ENCODE measurements at regions not wholly inside any gene's neighbourhood (a gene's known extent, or its start where the extent isn't known, plus 50 kb on each side); places are given as distances from the start of the nearest gene placed in this dataset.

DNA sequence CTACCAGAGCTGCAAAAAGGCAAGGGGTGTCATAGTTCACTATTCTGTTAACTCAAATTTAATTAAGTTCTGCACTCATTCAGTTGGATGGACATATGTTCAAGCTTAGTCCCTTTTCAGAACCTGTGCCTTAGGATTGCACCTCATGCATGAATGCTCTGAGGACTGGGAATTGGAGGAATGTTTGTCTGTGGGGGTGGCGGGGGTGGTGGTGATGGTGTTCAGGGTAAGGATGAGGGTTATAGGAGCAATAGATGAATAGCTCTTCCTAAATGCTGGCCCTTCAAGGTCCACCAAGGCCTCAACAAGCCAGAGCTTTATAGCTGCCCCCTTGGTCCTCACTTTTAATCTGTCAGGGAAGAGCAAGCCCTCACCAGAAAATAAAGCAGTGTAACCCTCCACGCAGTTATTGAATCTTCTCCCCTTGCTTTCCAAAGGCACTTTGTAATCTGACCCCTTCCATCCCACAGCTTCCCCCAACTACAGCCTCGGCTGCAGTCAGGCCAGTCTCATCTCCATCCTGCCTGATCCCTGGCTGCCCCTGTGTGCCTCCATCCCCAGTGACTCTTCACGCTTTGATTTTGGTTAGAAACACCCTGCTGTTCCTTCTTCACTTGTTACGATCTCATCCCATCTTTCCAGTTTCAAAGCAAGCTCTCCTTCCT lies 221.6 kb upstream of the LMCD1 start:
- Histone ChIP-seq H4K8ac (ENCODE audit: low read depth, low read length) (no peak overlapping the region), H3K4me1 (ENCODE audit: control insufficient read depth in 1 of 2, insufficient read depth in 2 of 2, low read length in 2 of 2) (no peaks in the 10 kb centered on the region), H4K91ac (ENCODE audit: low read depth, low read length) (no peak overlapping the region), H3K4ac (ENCODE audit: low read depth, low read length) (no peak overlapping the region), H3K9ac (ENCODE audit: low read length) (no peak overlapping the region), H4K12ac (ENCODE audit: low read depth, low read length) (no peak overlapping the region), H3K14ac (ENCODE audit: low read length) (no peak overlapping the region), H3K23ac (ENCODE audit: low read length) (no peak overlapping the region), H2BK12ac (ENCODE audit: low read length) (no peak overlapping the region), H2AK5ac (ENCODE audit: low read length) (no peak overlapping the region), H3K4me2 (ENCODE audit: low read length) (no peak overlapping the region), H3K79me2 (ENCODE audit: control insufficient read depth, insufficient read depth, low read length, poor library complexity) (no peaks in the 10 kb centered on the region), H3K79me1 (ENCODE audit: low read length) (no peaks in the 10 kb centered on the region), H2AFZ (ENCODE audit: insufficient read depth, low read length, poor library complexity) (no peak overlapping the region), H3K4me3 (ENCODE audit: low read depth, low read length) (no peak overlapping the region), H2BK5ac (ENCODE audit: low read depth, low read length, poor library complexity) (no peak overlapping the region), H3K36me3 (ENCODE audit: control insufficient read depth in 1 of 2, insufficient read depth in 2 of 2, low read length in 2 of 2) (no peaks in the 10 kb centered on the region), H2BK120ac (ENCODE audit: insufficient read depth, low read length, poor library complexity) (no peak overlapping the region), H3K18ac (ENCODE audit: low read length) (no peak overlapping the region), H3K9me3 (ENCODE audit: insufficient read depth, low read depth, low read length) (no peaks in the 10 kb centered on the region), H3K27ac (ENCODE audit: low read depth, low read length) (no peak overlapping the region), H3K27me3 (ENCODE audit: insufficient read depth, low read length) (no peaks in the 10 kb centered on the region)
- no peak for DNase-seq
- no CpG with 5 or more reads among the region's 5 CpGs for WGBS (ENCODE audit: extremely low coverage, insufficient coverage, insufficient read length)

DNA sequence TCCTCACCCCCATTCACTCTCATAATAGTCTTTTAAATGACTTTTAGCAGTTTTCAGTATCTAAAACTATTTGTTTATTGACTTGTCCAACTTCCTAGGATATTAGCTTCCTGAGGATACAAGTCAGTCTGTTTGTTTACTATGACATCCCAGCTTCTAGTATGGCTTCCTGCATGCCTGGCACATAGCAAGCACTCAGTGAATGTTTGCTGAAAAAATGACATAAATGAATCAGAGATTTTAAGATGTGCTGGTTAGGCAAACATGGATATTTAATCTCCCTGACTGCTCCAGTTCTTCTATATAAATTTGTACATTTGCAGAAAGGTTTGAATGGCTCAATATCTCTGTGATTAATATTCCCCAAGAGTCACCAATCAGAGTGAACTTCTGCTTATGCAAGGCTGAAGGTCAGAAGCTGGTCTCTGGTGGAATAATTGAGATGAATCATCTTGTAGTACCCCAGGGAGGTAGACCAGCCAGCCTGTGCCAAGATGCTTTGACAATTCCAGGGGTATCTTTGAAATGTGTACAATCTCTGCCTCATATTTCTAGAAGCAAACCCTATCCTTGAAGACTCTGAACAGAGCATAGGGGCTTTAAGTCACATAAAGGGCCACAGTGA lies 219.0 kb upstream of the LMCD1 start:
- H2BK120ac ChIP-seq (ENCODE audit: insufficient read depth, low read length, poor library complexity), result no peak overlapping the region
- no peak overlapping the region for H3K14ac ChIP-seq (ENCODE audit: low read length)
- DNase-seq, result peak in 1 of 2 donors; percentile 57
- H4K91ac ChIP-seq (ENCODE audit: low read depth, low read length), result no peak overlapping the region
- H3K18ac ChIP-seq (ENCODE audit: low read length), result no peak overlapping the region
- H2AFZ ChIP-seq (ENCODE audit: insufficient read depth, low read length, poor library complexity), result no peak overlapping the region
- H3K36me3 ChIP-seq (ENCODE audit: control insufficient read depth in 1 of 2, insufficient read depth in 2 of 2, low read length in 2 of 2), result no peaks in the 10 kb centered on the region
- no peak overlapping the region for H2AK5ac ChIP-seq (ENCODE audit: low read length)
- H3K4me2 ChIP-seq (ENCODE audit: low read length), result no peak overlapping the region
- no peaks in the 10 kb centered on the region for H3K9me3 ChIP-seq (ENCODE audit: insufficient read depth, low read depth, low read length)
- H3K4ac ChIP-seq (ENCODE audit: low read depth, low read length), result no peak overlapping the region
- H4K12ac ChIP-seq (ENCODE audit: low read depth, low read length), result no peak overlapping the region
- no peaks in the 10 kb centered on the region for H3K79me2 ChIP-seq (ENCODE audit: control insufficient read depth, insufficient read depth, low read length, poor library complexity)
- no peak overlapping the region for H3K9ac ChIP-seq (ENCODE audit: low read length)
- no peak overlapping the region for H2BK12ac ChIP-seq (ENCODE audit: low read length)
- no peak overlapping the region for H4K8ac ChIP-seq (ENCODE audit: low read depth, low read length)
- no peak overlapping the region for H3K27ac ChIP-seq (ENCODE audit: low read depth, low read length)
- H3K4me3 ChIP-seq (ENCODE audit: low read depth, low read length), result no peak overlapping the region
- H3K4me1 ChIP-seq (ENCODE audit: control insufficient read depth in 1 of 2, insufficient read depth in 2 of 2, low read length in 2 of 2), result no peaks in the 10 kb centered on the region
- no peaks in the 10 kb centered on the region for H3K79me1 ChIP-seq (ENCODE audit: low read length)
- no peak overlapping the region for H2BK5ac ChIP-seq (ENCODE audit: low read depth, low read length, poor library complexity)
- no peaks in the 10 kb centered on the region for H3K27me3 ChIP-seq (ENCODE audit: insufficient read depth, low read length)
- no peak overlapping the region for H3K23ac ChIP-seq (ENCODE audit: low read length)

DNA sequence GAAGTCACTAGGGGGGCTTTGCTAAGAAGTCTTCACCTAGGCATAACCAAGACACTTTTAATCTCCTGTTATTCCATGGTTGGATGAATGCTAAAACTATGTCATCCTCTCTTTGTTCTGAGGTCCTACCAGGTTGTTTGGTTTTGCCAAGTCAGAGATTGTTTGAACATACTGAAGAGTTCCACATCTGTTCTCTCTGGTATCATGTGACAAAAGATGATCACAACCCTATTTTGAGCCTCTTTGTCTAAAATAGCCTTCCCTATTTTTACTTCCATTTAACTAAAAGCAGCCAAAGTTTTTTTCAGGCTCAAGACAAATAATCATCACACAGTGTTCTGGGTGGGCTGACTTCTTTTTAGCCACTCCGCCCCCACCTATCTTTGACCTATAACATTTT lies 218.4 kb upstream of the LMCD1 start:
- Histone ChIP-seq H3K4ac (ENCODE audit: low read depth, low read length) (no peak overlapping the region), H2BK12ac (ENCODE audit: low read length) (no peak overlapping the region), H2AFZ (ENCODE audit: insufficient read depth, low read length, poor library complexity) (no peak overlapping the region), H3K9ac (ENCODE audit: low read length) (no peak overlapping the region), H3K79me2 (ENCODE audit: control insufficient read depth, insufficient read depth, low read length, poor library complexity) (no peaks in the 10 kb centered on the region), H3K4me3 (ENCODE audit: low read depth, low read length) (no peak overlapping the region), H4K91ac (ENCODE audit: low read depth, low read length) (no peak overlapping the region), H3K14ac (ENCODE audit: low read length) (no peak overlapping the region), H3K27me3 (ENCODE audit: insufficient read depth, low read length) (no peaks in the 10 kb centered on the region), H2AK5ac (ENCODE audit: low read length) (no peak overlapping the region), H3K27ac (ENCODE audit: low read depth, low read length) (no peak overlapping the region), H3K4me1 (ENCODE audit: control insufficient read depth in 1 of 2, insufficient read depth in 2 of 2, low read length in 2 of 2) (no peaks in the 10 kb centered on the region), H3K79me1 (ENCODE audit: low read length) (no peaks in the 10 kb centered on the region), H3K36me3 (ENCODE audit: control insufficient read depth in 1 of 2, insufficient read depth in 2 of 2, low read length in 2 of 2) (no peaks in the 10 kb centered on the region), H3K9me3 (ENCODE audit: insufficient read depth, low read depth, low read length) (no peaks in the 10 kb centered on the region), H2BK5ac (ENCODE audit: low read depth, low read length, poor library complexity) (no peak overlapping the region), H3K18ac (ENCODE audit: low read length) (no peak overlapping the region), H2BK120ac (ENCODE audit: insufficient read depth, low read length, poor library complexity) (no peak overlapping the region), H4K12ac (ENCODE audit: low read depth, low read length) (no peak overlapping the region), H3K23ac (ENCODE audit: low read length) (no peak overlapping the region), H3K4me2 (ENCODE audit: low read length) (no peak overlapping the region), H4K8ac (ENCODE audit: low read depth, low read length) (no peak overlapping the region)
- no peak for DNase-seq
- WGBS (ENCODE audit: extremely low coverage, insufficient coverage, insufficient read length), result no CpG with 5 or more reads among the region's 1 CpG

DNA sequence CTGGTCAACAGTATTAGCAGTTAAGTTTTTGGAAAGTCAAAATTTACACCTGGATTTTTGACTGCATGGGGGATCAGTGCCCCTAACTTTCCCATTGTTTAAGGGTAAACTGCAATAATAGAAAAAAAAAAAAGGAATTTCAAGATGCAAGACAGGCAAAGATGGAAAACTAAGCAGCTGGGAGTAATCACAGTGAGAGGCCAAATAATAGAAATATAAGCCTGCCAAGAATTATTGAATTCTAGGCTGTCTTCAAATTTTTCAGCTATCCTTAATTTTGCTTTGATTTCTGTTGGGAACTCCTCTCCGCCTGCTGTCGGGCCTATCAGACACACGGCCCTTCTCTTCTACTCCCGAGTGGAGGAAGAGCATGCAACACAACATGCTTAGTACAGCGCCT lies 215.5 kb upstream of the LMCD1 start:
- DNase-seq, result no peak
- Histone ChIP-seq H3K79me1 (ENCODE audit: low read length) (no peaks in the 10 kb centered on the region), H2BK12ac (ENCODE audit: low read length) (no peak overlapping the region), H3K9me3 (ENCODE audit: insufficient read depth, low read depth, low read length) (no peaks in the 10 kb centered on the region), H3K27me3 (ENCODE audit: insufficient read depth, low read length) (no peaks in the 10 kb centered on the region), H2AK5ac (ENCODE audit: low read length) (no peak overlapping the region), H3K4me2 (ENCODE audit: low read length) (no peak overlapping the region), H4K91ac (ENCODE audit: low read depth, low read length) (no peak overlapping the region), H3K79me2 (ENCODE audit: control insufficient read depth, insufficient read depth, low read length, poor library complexity) (no peaks in the 10 kb centered on the region), H3K36me3 (ENCODE audit: control insufficient read depth in 1 of 2, insufficient read depth in 2 of 2, low read length in 2 of 2) (no peaks in the 10 kb centered on the region), H3K4me3 (ENCODE audit: low read depth, low read length) (no peak overlapping the region), H2BK120ac (ENCODE audit: insufficient read depth, low read length, poor library complexity) (no peak overlapping the region), H3K9ac (ENCODE audit: low read length) (no peak overlapping the region), H3K27ac (ENCODE audit: low read depth, low read length) (no peak overlapping the region), H2AFZ (ENCODE audit: insufficient read depth, low read length, poor library complexity) (no peak overlapping the region), H3K4ac (ENCODE audit: low read depth, low read length) (no peak overlapping the region), H4K12ac (ENCODE audit: low read depth, low read length) (no peak overlapping the region), H3K23ac (ENCODE audit: low read length) (no peak overlapping the region), H2BK5ac (ENCODE audit: low read depth, low read length, poor library complexity) (no peak overlapping the region), H3K4me1 (ENCODE audit: control insufficient read depth in 1 of 2, insufficient read depth in 2 of 2, low read length in 2 of 2) (no peaks in the 10 kb centered on the region), H3K14ac (ENCODE audit: low read length) (no peak overlapping the region), H3K18ac (ENCODE audit: low read length) (no peak overlapping the region), H4K8ac (ENCODE audit: low read depth, low read length) (no peak overlapping the region)
- WGBS (ENCODE audit: extremely low coverage, insufficient coverage, insufficient read length), result no CpG with 5 or more reads among the region's 5 CpGs

Data from trophoblast cell (in vitro differentiated cells and primary cell).